ENCODE measurements at regions not wholly inside any gene's neighbourhood (a gene's known extent, or its start where the extent isn't known, plus 50 kb on each side); places are given as distances from the start of the nearest gene placed in this dataset.

DNA sequence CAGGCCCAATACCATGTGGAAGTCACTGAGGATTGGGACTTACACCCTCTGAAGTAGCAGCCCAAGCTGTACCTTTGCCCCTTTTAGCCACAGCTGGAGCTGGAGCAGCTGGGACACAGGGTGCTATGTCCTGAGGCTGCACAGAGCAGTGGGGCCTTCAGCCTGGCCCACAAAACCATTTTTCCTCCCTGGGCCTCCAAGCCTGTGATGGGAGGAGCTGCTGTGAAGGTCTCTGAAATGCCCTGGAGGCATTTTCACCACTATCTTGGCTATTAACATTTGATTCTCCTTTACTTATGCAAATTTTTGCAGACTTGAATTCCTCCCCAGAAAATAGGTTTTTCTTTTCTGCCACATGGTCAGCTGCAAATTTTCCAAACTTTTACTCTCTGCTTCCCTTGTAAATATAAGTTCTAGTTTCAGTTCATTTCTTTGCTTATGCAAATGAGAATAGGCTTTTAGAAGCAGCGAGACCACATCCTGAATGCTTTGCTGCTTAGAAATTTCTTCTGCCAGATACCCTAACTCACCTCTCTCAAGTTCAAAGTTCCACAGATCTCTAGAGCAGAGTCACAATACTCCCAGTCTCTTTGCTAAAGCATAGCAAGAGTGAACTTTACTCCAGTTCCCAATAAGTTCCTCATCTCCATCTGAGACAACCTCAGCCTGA lies 213.8 kb upstream of the MGAT5 start:
- Histone ChIP-seq H3K27ac (ENCODE audit: insufficient read depth, low read length) (no peak overlapping the region), H3K4ac (ENCODE audit: low read depth, low read length) (no peak overlapping the region), H2AK5ac (ENCODE audit: low read depth, low read length) (no peak overlapping the region), H2BK15ac (ENCODE audit: low read depth, low read length) (no peak overlapping the region), H3K79me1 (ENCODE audit: low read depth in 1 of 2, low read length in 2 of 2) (no peaks in the 10 kb centered on the region), H3K4me2 (ENCODE audit: low read depth, low read length) (no peak overlapping the region), H4K20me1 (ENCODE audit: insufficient read depth, low read length) (no peaks in the 10 kb centered on the region), H2AK9ac (replicated peaks; ENCODE audit: low read depth, low read length, poor library complexity) (no peak overlapping the region), H4K5ac (ENCODE audit: low read depth, low read length) (no peak overlapping the region), H2BK20ac (ENCODE audit: low read depth, low read length) (no peak overlapping the region), H3K23ac (ENCODE audit: low read depth, low read length) (no peak overlapping the region), H3K56ac (ENCODE audit: extremely low read depth, insufficient read depth, low read length) (no peak overlapping the region), H3K36me3 (ENCODE audit: control insufficient read depth, insufficient read depth, low read length) (no peaks in the 10 kb centered on the region), H3K9ac (ENCODE audit: low read depth, low read length) (no peak overlapping the region), H3K27me3 (ENCODE audit: control insufficient read depth, insufficient read depth, low read length) (peaks cover 5% of the 10 kb centered on the region; the same call in 1 of the 2 replicates), H2AFZ (replicated peaks; ENCODE audit: low read length, poor library complexity) (no peak overlapping the region), H3K18ac (ENCODE audit: low read depth, low read length) (no peak overlapping the region), H4K91ac (ENCODE audit: insufficient read depth, low read depth, low read length) (no peak overlapping the region), H3K9me3 (ENCODE audit: control insufficient read depth, insufficient read depth, low read length) (peaks cover 5% of the 10 kb centered on the region), H2BK5ac (ENCODE audit: low read depth, low read length, poor library complexity, severe bottlenecking) (no peak overlapping the region), H4K8ac (ENCODE audit: low read depth in 2 of 2, low read length in 2 of 2) (no peak overlapping the region), H3K14ac (replicated peaks; ENCODE audit: low read depth, low read length) (no peak overlapping the region), H3K9me1 (ENCODE audit: insufficient read depth, low read length) (no peaks in the 10 kb centered on the region), H3K4me3 (ENCODE audit: insufficient read depth, low read depth, low read length) (no peak overlapping the region), H3K4me1 (ENCODE audit: control insufficient read depth, insufficient read depth, low read length) (no peaks in the 10 kb centered on the region), H2BK120ac (ENCODE audit: low read depth, low read length) (no peak overlapping the region)
- intact Hi-C loops (cut with micrococcal nuclease): no loop called here
- TF ChIP-seq RFX5 (IDR thresholded peaks at IDR 0.05; ENCODE audit: low read depth, low read length) (no peak), MAZ (IDR thresholded peaks at IDR 0.05; ENCODE audit: borderline replicate concordance, low read depth, low read length) (no peak), POLR2A (IDR thresholded peaks at IDR 0.05; ENCODE audit: low read depth, low read length) (no peak), RAD21 (IDR thresholded peaks at IDR 0.05; ENCODE audit: low read length) (no peak), FOS (IDR thresholded peaks at IDR 0.05; ENCODE audit: low read depth, low read length) (no peak), CHD1 (IDR thresholded peaks at IDR 0.05; ENCODE audit: low read depth, low read length) (no peak), SMC3 (IDR thresholded peaks at IDR 0.05; ENCODE audit: low read depth, low read length) (no peak), BHLHE40 (IDR thresholded peaks at IDR 0.05; ENCODE audit: low read depth, low read length) (no peak), MAFK (IDR thresholded peaks at IDR 0.05; ENCODE audit: low read depth, low read length) (no peak), RCOR1 (IDR thresholded peaks at IDR 0.05; ENCODE audit: insufficient replicate concordance, low read length) (no peak)
- TF ChIP-seq, protein P1, sequence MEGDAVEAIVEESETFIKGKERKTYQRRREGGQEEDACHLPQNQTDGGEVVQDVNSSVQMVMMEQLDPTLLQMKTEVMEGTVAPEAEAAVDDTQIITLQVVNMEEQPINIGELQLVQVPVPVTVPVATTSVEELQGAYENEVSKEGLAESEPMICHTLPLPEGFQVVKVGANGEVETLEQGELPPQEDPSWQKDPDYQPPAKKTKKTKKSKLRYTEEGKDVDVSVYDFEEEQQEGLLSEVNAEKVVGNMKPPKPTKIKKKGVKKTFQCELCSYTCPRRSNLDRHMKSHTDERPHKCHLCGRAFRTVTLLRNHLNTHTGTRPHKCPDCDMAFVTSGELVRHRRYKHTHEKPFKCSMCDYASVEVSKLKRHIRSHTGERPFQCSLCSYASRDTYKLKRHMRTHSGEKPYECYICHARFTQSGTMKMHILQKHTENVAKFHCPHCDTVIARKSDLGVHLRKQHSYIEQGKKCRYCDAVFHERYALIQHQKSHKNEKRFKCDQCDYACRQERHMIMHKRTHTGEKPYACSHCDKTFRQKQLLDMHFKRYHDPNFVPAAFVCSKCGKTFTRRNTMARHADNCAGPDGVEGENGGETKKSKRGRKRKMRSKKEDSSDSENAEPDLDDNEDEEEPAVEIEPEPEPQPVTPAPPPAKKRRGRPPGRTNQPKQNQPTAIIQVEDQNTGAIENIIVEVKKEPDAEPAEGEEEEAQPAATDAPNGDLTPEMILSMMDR (conservative IDR thresholded peaks at IDR 0.05; ENCODE audit: low read depth, low read length): no peak
- TF ChIP-seq, protein P2, sequence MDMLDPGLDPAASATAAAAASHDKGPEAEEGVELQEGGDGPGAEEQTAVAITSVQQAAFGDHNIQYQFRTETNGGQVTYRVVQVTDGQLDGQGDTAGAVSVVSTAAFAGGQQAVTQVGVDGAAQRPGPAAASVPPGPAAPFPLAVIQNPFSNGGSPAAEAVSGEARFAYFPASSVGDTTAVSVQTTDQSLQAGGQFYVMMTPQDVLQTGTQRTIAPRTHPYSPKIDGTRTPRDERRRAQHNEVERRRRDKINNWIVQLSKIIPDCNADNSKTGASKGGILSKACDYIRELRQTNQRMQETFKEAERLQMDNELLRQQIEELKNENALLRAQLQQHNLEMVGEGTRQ (IDR thresholded peaks at IDR 0.05; ENCODE audit: low read depth, low read length): no peak
- TF ChIP-seq, protein P3, sequence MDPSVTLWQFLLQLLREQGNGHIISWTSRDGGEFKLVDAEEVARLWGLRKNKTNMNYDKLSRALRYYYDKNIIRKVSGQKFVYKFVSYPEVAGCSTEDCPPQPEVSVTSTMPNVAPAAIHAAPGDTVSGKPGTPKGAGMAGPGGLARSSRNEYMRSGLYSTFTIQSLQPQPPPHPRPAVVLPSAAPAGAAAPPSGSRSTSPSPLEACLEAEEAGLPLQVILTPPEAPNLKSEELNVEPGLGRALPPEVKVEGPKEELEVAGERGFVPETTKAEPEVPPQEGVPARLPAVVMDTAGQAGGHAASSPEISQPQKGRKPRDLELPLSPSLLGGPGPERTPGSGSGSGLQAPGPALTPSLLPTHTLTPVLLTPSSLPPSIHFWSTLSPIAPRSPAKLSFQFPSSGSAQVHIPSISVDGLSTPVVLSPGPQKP (IDR thresholded peaks at IDR 0.05; ENCODE audit: borderline replicate concordance, low read depth, low read length): no peak
- CTCF ChIA-PET: no interaction called here
- POLR2A ChIA-PET (ENCODE audit: unreplicated experiment): no interaction called here
- no peak for DNase-seq
- in situ Hi-C loops (cut with MboI; ENCODE audit: low sequenced_read_pairs): no loop called here
- no TSS peak for BruUV-seq (replicated peaks)
- dilution Hi-C loops (cut with HindIII; ENCODE audit: low sequenced_read_pairs, unreplicated experiment): no loop called here
- ATAC-seq (ENCODE audit: low read depth): no peak
- no CpG with 5 or more reads among the region's 1 CpG for WGBS, 2 experiments (ENCODE audit: extremely low coverage in 2 of 2, insufficient read length in 1 of 2)
